Activated CD8-positive, alpha-beta T cell treated with anti-CD3 and anti-CD28 coated beads, Interleukin-2, amount 10 ng/mL, durations not matched to agents 7 days and 5 days (primary cell): ENCODE measurements at regions not wholly inside any gene's neighbourhood (a gene's known extent, or its start where the extent isn't known, plus 50 kb on each side); places are given as distances from the start of the nearest gene placed in this dataset.
A peak's percentile ranks its signal among the peaks of the same experiment; 100 is the strongest.
"Not testable (repeated sequence)": the region's sequence is repeated elsewhere in the genome, so short reads cannot be mapped to it uniquely, and the experiment has no call there.

Source experiments
- ATAC-seq: fragments of 150-1000 bp; cut with Tn5 transposase; one replicate; pipeline ENCODE4 v1.10.0; 2021; ENCODE audit warnings: moderate library complexity
- CTCF ChIA-PET: fragments of 350-600 bp; sonication (Branson Sonifier 250); formaldehyde crosslinking; loops from one replicate; lab custom pipeline; 2021; ENCODE audit warnings: antibody characterized with exemption; lab: Charles Lee
- POLR2A ChIA-PET: fragments of 350-600 bp; sonication (Branson Sonifier 250); formaldehyde crosslinking; loops from one replicate; lab custom pipeline; 2021; ENCODE audit warnings: antibody characterized with exemption; lab: Charles Lee
- DNase-seq: peaks from one replicate; pipeline ENCODE4 v3.0.0-alpha.2; 2020
- H3K27ac Mint-ChIP-seq: one replicate; pipeline ENCODE4 v1.8.0; 2021; ENCODE audit warnings: mild to moderate bottlenecking, mixed read lengths
- H3K27me3 Mint-ChIP-seq: one replicate; pipeline ENCODE4 v1.8.0; 2021; ENCODE audit warnings: low read depth, mixed read lengths
- H3K36me3 Mint-ChIP-seq: one replicate; pipeline ENCODE4 v1.8.0; 2021; ENCODE audit warnings: low read depth, mixed read lengths
- H3K4me1 Mint-ChIP-seq: one replicate; pipeline ENCODE4 v1.8.0; 2021; ENCODE audit warnings: low read depth, mixed read lengths
- H3K4me3 Mint-ChIP-seq: one replicate; pipeline ENCODE4 v1.8.0; 2021; ENCODE audit warnings: mild to moderate bottlenecking, mixed read lengths
- H3K9me3 Mint-ChIP-seq: one replicate; pipeline ENCODE4 v1.8.0; 2022; ENCODE audit warnings: mixed read lengths; ENCODE audit not compliant: insufficient read depth

DNA sequence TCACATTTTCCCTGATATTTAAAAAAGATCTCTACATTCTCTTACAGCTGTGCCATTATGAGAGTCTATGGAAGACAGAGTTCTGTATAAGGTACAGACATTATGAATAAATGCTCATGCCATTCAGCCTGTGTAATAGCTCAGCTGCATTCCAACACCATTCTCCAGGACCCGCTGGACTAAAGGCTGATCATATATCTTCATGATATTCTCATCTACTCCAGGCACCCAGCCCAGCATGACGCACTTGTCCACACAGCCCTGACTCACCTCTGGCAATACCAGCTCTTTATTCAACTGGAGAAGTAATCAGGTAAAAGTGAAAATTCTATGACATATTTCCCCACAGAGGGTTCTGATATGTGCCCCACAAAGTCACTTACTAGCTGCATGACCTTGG, 437.5 kb upstream of the FGF16 start:
- H3K4me3 Mint-ChIP-seq = no peak overlapping the region
- ChIA-PET CTCF (no interaction called here), POLR2A (no interaction called here)
- DNase-seq (no peak), ATAC-seq (no peak)
- peaks cover 5% of the 10 kb centered on the region for H3K4me1 Mint-ChIP-seq
- no peaks in the 10 kb centered on the region for H3K36me3 Mint-ChIP-seq
- H3K27me3 Mint-ChIP-seq = no peaks in the 10 kb centered on the region
- no peaks in the 10 kb centered on the region for H3K9me3 Mint-ChIP-seq
- H3K27ac Mint-ChIP-seq = no peak overlapping the region

DNA sequence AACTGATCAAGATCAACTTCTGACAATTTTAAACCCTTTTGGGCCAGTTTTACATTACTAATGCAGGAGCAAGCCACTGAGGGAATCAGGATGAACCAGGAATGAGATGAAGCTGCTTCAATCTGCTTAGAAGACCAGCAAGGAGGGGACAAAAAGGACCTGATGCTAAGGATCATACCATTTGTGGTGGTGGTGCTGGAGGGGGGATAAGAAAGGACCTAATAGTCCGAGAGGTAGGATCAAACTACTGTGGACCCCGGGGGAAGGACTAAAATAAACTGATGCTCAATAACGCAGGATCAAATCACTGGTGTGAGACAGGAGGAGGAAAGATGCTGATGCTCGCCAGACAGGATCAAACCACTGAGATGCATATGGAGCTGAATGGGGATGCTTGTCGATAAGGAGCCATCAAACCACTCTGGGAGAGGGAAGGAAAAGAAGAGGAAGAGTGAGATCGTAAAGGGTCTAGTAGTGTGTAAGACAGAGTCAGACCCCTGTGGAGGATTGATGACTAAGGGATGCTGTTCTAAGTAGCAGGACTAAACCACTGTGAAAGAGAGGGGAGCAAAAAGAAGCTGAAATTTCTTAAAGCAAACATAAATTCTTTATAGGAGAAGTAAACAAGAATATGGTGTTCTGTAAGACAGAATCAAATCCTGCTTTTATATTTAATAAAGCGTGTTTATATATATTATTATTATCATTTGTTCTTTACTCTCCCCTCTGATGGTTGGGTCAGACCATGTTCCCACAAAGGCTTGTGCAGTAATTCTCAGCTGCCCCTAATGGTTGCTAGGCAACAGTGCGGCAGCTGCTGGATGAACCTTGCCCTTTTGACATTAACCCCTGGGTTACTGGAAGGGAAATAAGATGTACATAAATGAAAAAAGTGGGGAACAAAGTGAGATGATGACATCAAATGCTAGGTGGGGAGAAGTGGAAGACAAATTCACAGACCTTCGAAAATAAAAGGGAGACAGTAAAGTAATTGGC, 432.5 kb upstream of the FGF16 start:
- ATAC-seq (no peak), DNase-seq (no peak)
- H3K4me3 Mint-ChIP-seq = no peak overlapping the region
- no peaks in the 10 kb centered on the region for H3K36me3 Mint-ChIP-seq
- no peaks in the 10 kb centered on the region for H3K9me3 Mint-ChIP-seq
- H3K27ac Mint-ChIP-seq = no peak overlapping the region
- CTCF ChIA-PET = no interaction called here
- no peaks in the 10 kb centered on the region for H3K27me3 Mint-ChIP-seq
- POLR2A ChIA-PET = no interaction called here
- H3K4me1 Mint-ChIP-seq = no peaks in the 10 kb centered on the region

DNA sequence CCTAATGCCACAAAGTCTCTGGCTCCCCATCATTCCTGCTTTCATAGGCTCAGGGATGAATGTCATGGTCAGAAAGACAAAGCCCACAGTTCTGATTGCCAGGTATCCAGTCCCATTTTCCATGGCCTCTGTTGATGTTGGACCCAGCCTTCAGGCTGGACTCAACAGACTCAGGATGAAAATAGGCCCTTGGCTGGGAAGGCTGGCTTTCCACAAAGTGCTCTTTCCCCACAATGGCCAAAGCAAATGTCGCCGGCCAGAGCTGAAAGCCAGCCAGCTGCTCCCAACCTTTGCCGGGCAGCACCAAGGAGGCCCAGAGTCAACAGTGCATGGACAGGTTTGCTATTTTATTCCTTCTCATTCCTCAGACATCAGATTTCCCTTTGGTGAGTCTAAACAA, 430.1 kb upstream of the FGF16 start:
- DNase-seq (no peak), ATAC-seq (no peak)
- POLR2A ChIA-PET = no interaction called here
- Mint-ChIP-seq H3K4me3 (no peak overlapping the region), H3K36me3 (no peaks in the 10 kb centered on the region), H3K27me3 (no peaks in the 10 kb centered on the region), H3K4me1 (no peaks in the 10 kb centered on the region), H3K9me3 (no peaks in the 10 kb centered on the region), H3K27ac (no peak overlapping the region)
- CTCF ChIA-PET = no interaction called here

DNA sequence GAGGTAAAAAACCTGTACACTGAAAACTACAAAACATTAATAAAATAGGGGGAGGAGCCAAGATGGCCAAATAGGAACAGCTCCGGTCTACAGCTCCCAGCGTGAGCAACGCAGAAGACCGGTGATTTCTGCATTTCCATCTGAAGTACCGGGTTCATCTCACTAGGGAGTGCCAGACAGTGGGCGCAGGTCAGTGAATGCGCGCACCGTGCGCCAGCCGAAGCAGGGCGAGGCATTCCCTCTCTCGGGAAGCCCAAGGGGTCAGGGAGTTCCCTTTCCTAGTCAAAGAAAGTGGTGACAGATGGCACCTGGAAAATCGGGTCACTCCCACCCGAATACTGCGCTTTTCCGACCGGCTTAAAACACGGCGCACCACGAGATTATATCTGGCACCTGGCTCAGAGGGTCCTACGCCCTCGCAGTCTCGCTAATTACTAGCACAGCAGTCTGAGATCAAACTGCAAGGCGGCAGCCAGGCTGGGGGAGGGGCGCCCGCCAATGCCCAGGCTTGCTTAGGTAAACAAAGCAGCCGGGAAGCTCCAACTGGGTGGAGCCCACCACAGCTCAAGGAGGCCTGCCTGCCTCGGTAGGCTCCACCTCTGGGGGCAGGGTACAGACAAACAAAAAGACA, 400.9 kb upstream of the FGF16 start:
- H3K4me1 Mint-ChIP-seq, DNase-seq, H3K27me3 Mint-ChIP-seq, CTCF ChIA-PET, H3K36me3 Mint-ChIP-seq, H3K27ac Mint-ChIP-seq, POLR2A ChIA-PET, ATAC-seq, H3K4me3 Mint-ChIP-seq, H3K9me3 Mint-ChIP-seq: not testable (repeated sequence)

DNA sequence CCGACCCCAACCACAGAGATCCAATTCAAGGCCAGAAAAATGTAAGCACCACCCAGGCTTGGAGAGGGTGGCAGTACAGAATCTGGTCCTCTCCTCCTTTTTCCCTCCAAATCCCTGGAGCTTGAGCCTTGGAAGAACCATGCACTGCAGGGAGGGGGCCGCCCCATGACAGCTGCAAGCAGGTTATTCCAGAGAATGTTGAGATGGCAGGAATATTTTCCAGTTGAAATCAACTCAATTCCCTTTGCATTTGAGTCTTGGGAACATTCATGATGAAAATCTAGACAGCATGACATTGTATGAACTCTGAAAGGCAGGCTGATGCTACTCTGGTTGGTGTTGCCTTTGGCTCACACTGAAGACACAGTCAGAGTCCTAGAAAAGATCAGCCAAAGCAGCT, 386.6 kb upstream of the FGF16 start:
- Mint-ChIP-seq H3K4me1 (no peaks in the 10 kb centered on the region), H3K9me3 (no peaks in the 10 kb centered on the region), H3K36me3 (no peaks in the 10 kb centered on the region), H3K27ac (no peak overlapping the region), H3K4me3 (no peak overlapping the region), H3K27me3 (no peaks in the 10 kb centered on the region)
- ChIA-PET CTCF (no interaction called here), POLR2A (no interaction called here)
- DNase-seq (no peak), ATAC-seq (no peak)

DNA sequence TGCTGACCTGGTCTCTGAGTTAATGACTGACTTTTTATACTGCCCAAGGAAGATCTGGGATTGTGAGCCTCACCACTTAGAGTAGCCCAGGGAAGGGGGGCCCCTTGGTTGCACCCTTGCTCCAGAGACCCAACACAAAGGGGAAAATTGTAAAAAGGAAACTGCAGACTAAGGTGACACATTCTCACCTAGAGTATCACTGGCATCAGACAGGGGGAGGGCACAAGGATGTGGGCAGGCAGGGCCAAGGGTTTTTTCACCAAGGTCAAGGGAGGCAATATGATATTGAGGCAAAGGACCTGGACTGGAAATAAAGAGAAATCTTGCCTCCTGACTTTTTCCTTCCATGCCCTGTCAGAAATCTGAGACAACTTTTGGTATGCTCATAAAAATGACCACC, 386.2 kb upstream of the FGF16 start:
- H3K27me3 Mint-ChIP-seq = no peaks in the 10 kb centered on the region
- ChIA-PET POLR2A (no interaction called here), CTCF (no interaction called here)
- DNase-seq (no peak), ATAC-seq (no peak)
- no peaks in the 10 kb centered on the region for H3K4me1 Mint-ChIP-seq
- H3K9me3 Mint-ChIP-seq = no peaks in the 10 kb centered on the region
- no peak overlapping the region for H3K4me3 Mint-ChIP-seq
- no peaks in the 10 kb centered on the region for H3K36me3 Mint-ChIP-seq
- H3K27ac Mint-ChIP-seq = no peak overlapping the region

DNA sequence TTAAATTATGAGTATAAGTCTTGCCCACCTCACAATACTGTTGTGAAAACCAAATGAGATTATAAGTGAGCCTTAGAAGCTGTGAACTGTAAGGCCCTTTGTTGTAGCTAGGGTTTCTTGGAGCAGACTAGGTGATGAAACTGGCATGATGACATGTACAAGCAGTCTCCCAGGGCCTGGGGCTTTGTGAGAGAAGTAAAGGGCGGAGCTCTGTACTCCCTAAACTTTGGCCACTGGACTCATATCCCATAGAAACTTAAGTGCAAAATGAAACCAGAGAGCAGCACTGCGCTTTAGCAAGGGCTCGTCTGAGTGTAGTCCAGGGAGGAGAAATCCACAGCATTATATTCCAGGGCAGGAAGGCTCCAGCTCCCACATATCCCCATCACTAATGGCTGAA, 385.6 kb upstream of the FGF16 start:
- DNase-seq (no peak), ATAC-seq (no peak)
- no peak overlapping the region for H3K4me3 Mint-ChIP-seq
- H3K27me3 Mint-ChIP-seq = no peaks in the 10 kb centered on the region
- no peaks in the 10 kb centered on the region for H3K4me1 Mint-ChIP-seq
- H3K9me3 Mint-ChIP-seq = no peaks in the 10 kb centered on the region
- H3K27ac Mint-ChIP-seq = no peak overlapping the region
- ChIA-PET POLR2A (no interaction called here), CTCF (no interaction called here)
- no peaks in the 10 kb centered on the region for H3K36me3 Mint-ChIP-seq

DNA sequence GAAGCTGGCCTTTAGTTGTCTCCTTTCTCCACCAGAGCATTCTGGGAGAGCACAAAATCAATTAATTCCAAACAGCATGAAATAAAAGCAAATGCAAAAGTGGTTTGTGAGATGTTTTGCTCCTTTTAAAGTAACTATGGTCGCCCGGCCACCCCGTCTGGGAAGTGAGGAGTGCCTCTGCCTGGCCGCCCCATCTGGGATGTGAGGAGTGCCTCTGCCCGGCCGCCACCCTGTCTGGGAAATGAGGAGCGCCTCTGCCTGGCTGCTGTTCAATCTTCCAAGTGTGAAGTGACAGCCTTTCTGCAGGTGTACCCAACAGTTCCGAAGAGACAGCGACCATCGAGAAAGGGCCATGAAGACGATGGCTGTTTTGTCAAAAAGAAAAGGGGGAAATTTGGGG, 381.3 kb upstream of the FGF16 start:
- Mint-ChIP-seq H3K9me3 (no peaks in the 10 kb centered on the region), H3K27ac (no peak overlapping the region), H3K27me3 (peaks cover 2% of the 10 kb centered on the region), H3K4me1 (peaks cover 12% of the 10 kb centered on the region), H3K4me3 (no peak overlapping the region), H3K36me3 (no peaks in the 10 kb centered on the region)
- CTCF ChIA-PET = no interaction called here
- ATAC-seq (no peak), DNase-seq (no peak)
- POLR2A ChIA-PET = no interaction called here

DNA sequence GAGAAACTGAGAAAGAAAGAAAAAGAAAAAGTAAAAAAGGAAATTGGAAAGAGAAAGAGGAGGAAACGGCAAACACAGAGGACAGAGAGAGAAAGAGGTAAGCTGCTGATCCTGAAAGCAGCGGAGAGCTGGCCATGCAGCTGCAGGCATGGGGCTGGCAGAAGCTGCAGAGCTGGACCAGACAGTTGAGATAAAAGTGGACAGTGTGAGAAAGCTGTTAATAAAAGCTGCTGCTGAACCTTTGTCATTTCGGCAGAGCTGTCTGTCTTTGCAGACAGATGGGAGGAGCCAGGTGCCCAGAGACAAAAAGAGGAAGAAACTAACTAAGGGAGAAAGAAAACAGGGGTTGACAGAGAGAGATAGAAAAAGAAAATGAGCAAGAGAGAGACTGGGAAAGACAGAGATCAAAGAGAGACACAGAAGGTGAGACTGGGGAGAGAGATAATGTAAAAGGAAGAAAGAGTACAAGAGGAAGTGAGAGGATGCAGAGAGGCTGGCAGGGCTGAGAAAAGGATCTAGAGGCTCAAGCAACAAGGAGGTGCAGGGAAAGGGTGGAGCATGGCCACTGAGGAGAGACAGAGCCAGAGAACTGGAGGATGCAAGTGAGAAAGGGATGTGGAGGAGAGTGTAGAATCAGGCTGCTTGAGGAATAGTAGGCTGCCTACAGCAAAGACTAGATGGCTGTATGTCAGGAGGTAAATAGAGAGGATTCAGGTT, 376.8 kb upstream of the FGF16 start:
- H3K36me3 Mint-ChIP-seq = no peaks in the 10 kb centered on the region
- ATAC-seq (no peak), DNase-seq (no peak)
- H3K4me3 Mint-ChIP-seq = peak overlapping the region; percentile 47
- no peaks in the 10 kb centered on the region for H3K9me3 Mint-ChIP-seq
- peaks cover 2% of the 10 kb centered on the region for H3K27me3 Mint-ChIP-seq
- peak overlapping the region; percentile 6 for H3K27ac Mint-ChIP-seq
- POLR2A ChIA-PET = no interaction called here
- H3K4me1 Mint-ChIP-seq = peaks cover 13% of the 10 kb centered on the region
- CTCF ChIA-PET = no interaction called here

DNA sequence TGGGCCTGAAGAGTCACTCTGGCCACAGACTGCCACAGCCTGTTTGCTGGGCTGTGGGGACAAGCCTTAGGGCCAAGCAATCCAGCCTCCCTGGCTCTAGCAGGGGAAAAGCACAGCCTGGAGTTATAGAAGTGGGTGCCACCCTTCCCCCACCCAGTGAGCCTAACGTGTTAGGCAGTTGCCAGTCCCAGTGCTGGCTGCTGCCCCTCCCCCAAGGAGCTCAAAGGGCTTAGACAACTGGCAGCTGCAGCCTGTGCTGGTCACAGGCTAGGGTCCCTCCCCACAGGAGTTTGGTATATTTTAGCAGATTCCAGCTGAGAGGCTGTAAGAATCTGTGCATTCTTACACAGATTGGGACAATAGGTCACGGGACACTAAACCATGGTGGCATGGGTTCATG, 370.3 kb upstream of the FGF16 start:
- POLR2A ChIA-PET = no interaction called here
- DNase-seq (no peak), ATAC-seq (no peak)
- no peaks in the 10 kb centered on the region for H3K27me3 Mint-ChIP-seq
- peaks cover 4% of the 10 kb centered on the region for H3K9me3 Mint-ChIP-seq
- no peak overlapping the region for H3K4me3 Mint-ChIP-seq
- H3K36me3 Mint-ChIP-seq = no peaks in the 10 kb centered on the region
- no peak overlapping the region for H3K27ac Mint-ChIP-seq
- no peaks in the 10 kb centered on the region for H3K4me1 Mint-ChIP-seq
- CTCF ChIA-PET = no interaction called here

DNA sequence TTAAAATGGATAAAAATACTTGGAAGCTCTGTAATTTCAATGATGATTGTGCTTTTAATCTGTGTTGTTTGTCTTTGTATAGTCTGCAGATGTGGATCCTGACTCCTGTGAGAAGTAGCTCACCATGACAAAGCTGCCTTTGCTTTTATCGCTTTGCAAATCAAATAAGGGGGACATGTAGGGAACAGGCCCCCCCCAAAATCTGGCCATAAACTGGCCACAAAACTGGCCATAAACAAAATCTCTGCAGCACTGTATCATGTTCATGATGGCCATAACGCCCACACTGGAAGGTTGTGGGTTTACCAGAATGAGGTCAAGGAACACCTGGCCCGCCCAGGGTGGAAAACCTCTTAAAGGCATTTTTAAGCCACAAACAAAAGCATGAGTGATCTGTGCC, 366.0 kb upstream of the FGF16 start:
- H3K9me3 Mint-ChIP-seq, H3K36me3 Mint-ChIP-seq, POLR2A ChIA-PET, DNase-seq, H3K4me3 Mint-ChIP-seq, CTCF ChIA-PET, H3K27ac Mint-ChIP-seq, H3K4me1 Mint-ChIP-seq, ATAC-seq, H3K27me3 Mint-ChIP-seq: not testable (repeated sequence)

DNA sequence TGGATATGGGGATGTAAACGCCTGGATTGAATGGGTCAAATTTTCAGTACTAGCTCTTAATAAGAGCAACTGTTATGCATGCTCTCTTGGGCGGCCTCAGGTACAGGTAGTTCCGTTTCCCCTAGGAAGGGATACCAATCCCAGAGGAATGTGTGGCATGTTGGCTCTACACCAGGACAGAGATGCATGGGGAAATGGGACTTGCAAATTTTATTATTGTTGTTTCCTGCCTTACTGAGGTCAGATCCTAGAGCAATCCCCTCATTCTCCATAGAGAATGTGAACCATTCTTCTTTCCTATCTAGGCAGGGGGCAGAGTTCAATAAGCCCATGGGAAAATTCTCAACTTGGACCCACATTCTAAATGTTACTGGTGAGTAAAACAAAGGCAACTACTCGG, 361.8 kb upstream of the FGF16 start:
- H3K27ac Mint-ChIP-seq = no peak overlapping the region
- no peaks in the 10 kb centered on the region for H3K36me3 Mint-ChIP-seq
- ATAC-seq (no peak), DNase-seq (no peak)
- H3K4me3 Mint-ChIP-seq = no peak overlapping the region
- no peaks in the 10 kb centered on the region for H3K27me3 Mint-ChIP-seq
- CTCF ChIA-PET = no interaction called here
- POLR2A ChIA-PET = interaction anchor here (0.6 kb wide), 1 partner anchor 197 kb away, joined by 3 read pairs; no protein-coding TSS in a partner anchor
- H3K9me3 Mint-ChIP-seq = peaks cover 8% of the 10 kb centered on the region
- H3K4me1 Mint-ChIP-seq = no peaks in the 10 kb centered on the region
